T47D (cell line): ENCODE measurements at regions not wholly inside any gene's neighbourhood (a gene's known extent, or its start where the extent isn't known, plus 50 kb on each side); places are given as distances from the start of the nearest gene placed in this dataset.

Source experiments
- DNase-seq, 2 experiments: peaks; one replicate each; pipeline versions ENCODE4 v3.0.0 to v3.0.0-alpha.2; 2011 to 2012; ENCODE audit warnings: low read depth in 1 of 2, low spot score in 1 of 2
- JUND ChIP-seq: IDR thresholded peaks from 2 replicates; pipeline ENCODE4 v1.6.1; 2012; ENCODE audit warnings: low read depth
- in situ Hi-C: cut with HindIII; loops from 2 replicates; pipeline ENCODE4 v1.10.0; 2016; ENCODE audit warnings: low sequenced_read_pairs, low pct_unique_long_range_greater_than_20kb

DNA sequence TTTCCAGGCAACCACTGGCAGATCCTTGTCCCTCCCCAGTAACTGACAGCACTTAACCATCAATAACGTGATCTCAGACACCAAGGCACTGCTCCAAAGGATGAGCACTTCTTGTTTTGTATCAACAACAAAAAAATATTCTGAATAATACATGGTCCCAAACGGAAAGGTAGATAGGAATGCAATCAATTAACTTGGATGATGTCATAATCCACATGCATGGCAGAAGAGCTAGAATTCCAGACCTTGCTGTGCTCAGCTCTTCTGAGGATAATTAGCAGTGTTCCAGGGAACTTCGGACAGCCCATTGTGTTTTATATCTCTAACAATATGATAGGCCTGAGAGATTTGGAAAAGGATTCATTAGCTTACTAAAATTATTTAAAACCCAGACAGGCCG, 288.4 kb upstream of the PCSK5 start:
- in situ Hi-C loops, result no loop called here
- DNase-seq, result no peak
- TF ChIP-seq JUND, result no peak

DNA sequence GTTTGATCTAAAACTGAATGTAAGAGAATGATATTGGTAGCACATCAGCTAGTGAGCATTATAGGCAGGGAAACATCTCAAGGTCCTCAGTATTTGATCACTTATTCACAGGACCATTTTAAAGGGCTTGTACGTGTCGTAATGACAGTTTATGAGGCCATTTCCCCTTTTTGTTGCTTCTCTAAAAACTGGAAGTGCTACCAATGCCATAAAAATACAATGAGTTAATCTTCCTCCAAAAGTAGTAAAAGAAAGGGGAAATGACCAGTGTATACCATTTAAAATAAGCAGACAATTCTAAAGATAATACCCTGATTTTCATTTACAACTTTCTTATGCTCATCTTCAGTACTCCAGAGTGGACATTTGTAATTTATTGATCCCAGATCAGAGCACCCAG, 285.8 kb upstream of the PCSK5 start:
- in situ Hi-C loops, result no loop called here
- no peak for TF ChIP-seq JUND
- DNase-seq, result no peak

- TF ChIP-seq JUND, result no peak
- in situ Hi-C loops, result no loop called here
- DNase-seq, result no peak
Measured at GRCh38 chr9:75607521-75607920, 283.0 kb upstream of the PCSK5 start.

GRCh38 chr9:75609401-75609800, 281.1 kb upstream of the PCSK5 start:
- in situ Hi-C loops, result no loop called here
- DNase-seq, result no peak

DNA sequence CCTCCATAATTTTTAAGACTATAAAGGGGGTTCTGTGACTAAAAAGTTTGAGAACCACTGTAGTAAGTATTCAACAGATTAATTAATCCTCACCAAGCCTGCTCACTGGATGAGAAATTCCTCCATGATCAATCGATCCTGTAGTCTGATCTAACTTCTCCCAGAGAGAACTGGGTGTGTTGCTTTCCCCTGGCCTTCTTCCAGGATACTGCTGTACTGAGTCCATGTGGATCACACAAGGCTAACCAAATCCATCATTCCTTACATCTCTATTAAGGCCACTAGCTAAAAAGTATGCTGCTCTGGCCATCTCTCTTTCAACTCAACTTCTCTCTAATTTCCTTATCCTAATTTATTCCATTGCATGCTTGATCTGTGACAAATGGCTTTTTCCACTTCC, 280.2 kb upstream of the PCSK5 start:
- in situ Hi-C loops, result no loop called here
- DNase-seq, result no peak
- no peak for TF ChIP-seq JUND

More at GRCh38 chr9:75609401-75609800, 281.1 kb upstream of the PCSK5 start:
- no peak for TF ChIP-seq JUND

GRCh38 chr9:75612205-75612604, 278.3 kb upstream of the PCSK5 start:
- no peak for DNase-seq
- TF ChIP-seq JUND, result no peak
- in situ Hi-C loops, result no loop called here

- in situ Hi-C loops, result no loop called here
- DNase-seq, result no peak
- TF ChIP-seq JUND, result no peak
Measured at GRCh38 chr9:75612754-75613153, 277.7 kb upstream of the PCSK5 start.

DNA sequence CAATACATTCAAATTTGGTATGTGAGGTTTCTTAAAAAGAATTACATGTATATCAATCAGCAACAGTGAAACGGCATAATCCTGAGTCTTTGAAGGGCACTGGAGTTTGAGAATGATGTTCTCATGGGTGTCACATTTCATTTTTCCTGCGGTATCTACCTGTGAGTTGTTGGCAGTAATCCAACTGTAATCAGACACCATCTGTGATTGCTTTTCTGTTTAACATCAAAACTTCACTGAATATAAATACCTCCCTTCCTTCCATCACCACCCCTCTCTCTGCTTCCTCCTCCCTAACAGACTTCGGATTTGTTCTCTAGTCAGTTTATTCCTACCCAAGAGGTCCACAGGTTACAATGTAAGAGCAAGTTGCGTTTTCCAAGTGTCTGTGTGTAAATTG, 275.2 kb upstream of the PCSK5 start:
- TF ChIP-seq JUND, result no peak
- in situ Hi-C loops, result no loop called here
- no peak for DNase-seq

- in situ Hi-C loops, result no loop called here
- no peak for DNase-seq
- no peak for TF ChIP-seq JUND
Measured at GRCh38 chr9:75616052-75616451, 274.4 kb upstream of the PCSK5 start.

GRCh38 chr9:75616841-75617566, 273.5 kb upstream of the PCSK5 start:
- TF ChIP-seq JUND, result no peak
- DNase-seq, result no peak
- in situ Hi-C loops, result no loop called here

DNA sequence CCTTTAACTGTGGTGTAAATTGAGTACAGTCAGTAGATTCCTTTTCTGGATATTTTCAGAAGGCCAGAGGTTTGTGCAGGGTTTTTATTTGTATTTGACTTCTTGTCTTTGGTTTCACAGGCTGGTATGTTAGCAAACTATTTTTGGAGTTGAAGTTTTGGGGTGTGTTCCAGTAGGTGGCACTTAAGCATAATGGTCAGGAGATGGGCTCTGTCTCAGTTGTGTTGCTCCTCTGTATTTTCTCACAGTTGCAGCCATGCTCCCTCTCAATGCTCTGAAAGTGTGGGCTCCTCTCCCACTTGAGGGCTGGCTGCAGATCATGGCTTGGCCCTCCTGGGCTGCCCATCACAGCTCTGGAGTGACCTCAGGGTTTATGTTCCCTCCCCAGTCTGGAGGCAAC, 267.0 kb upstream of the PCSK5 start:
- DNase-seq, result no peak
- in situ Hi-C loops, result no loop called here
- no peak for TF ChIP-seq JUND

- peak in 1 of 2 experiments; percentile 4 for DNase-seq
- in situ Hi-C loops, result no loop called here
- no peak for TF ChIP-seq JUND
Measured at GRCh38 chr9:75624998-75625397, 265.5 kb upstream of the PCSK5 start.

- DNase-seq, result no peak
- in situ Hi-C loops, result no loop called here
- no peak for TF ChIP-seq JUND
Measured at GRCh38 chr9:75626860-75627259, 263.6 kb upstream of the PCSK5 start.

GRCh38 chr9:75628952-75629351, 261.5 kb upstream of the PCSK5 start:
- TF ChIP-seq JUND, result no peak
- DNase-seq, result no peak
- in situ Hi-C loops, result no loop called here
